ENCODE measurements at regions not wholly inside any gene's neighbourhood (a gene's known extent, or its start where the extent isn't known, plus 50 kb on each side); places are given as distances from the start of the nearest gene placed in this dataset.
"Not testable (repeated sequence)": the region's sequence is repeated elsewhere in the genome, so short reads cannot be mapped to it uniquely, and the experiment has no call there.

- no peak for DNase-seq
Observed at GRCh38 chr4:181108237-181108636, 1135.0 kb upstream of the TENM3 start.

- no peak for DNase-seq
Observed at GRCh38 chr4:181119186-181119585, 1124.0 kb upstream of the TENM3 start.

GRCh38 chr4:181121733-181122132 lies 1121.5 kb upstream of the TENM3 start:
- no peak for DNase-seq

DNA sequence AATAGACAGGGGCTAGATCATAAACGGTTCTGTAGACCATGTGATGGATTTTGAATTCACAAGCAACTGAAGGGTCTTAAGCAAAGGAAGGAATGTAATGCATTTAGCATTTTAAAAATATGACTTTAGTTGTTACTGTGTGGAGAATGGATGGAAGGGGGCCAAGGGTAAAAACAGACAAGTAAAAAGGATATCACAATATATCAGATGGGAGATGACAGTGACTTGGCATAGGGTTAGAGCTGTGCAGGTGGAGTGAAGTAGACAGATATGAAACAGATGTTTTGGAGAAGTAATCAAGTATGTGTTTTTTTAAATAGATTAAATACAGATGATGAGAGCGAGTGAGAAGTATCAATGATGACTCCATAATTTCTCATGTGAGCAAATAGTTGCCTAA lies 1116.0 kb upstream of the TENM3 start:
- DNase-seq, result no peak

DNA sequence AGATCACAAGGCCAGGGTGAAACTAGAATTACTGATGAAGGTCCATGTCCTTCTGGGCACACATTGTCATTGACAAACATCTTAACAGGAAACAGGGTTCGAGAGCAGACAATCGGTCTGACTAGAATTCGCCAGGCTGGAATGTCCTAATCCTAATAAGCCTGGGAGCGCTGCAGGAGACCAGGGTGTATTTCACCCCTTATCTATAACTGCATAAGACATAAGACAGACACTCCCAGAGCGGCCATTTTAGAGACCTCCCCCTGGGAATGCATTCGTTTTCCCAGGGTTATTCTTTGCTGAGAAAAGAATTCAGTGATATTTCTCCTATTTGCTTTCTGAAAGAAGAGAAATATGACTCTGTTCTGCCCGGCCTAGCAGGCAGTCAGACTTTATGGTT lies 1112.9 kb upstream of the TENM3 start:
- DNase-seq, result not testable (repeated sequence)

- DNase-seq, result no peak
Observed at GRCh38 chr4:181137351-181137750, 1105.9 kb upstream of the TENM3 start.

DNA sequence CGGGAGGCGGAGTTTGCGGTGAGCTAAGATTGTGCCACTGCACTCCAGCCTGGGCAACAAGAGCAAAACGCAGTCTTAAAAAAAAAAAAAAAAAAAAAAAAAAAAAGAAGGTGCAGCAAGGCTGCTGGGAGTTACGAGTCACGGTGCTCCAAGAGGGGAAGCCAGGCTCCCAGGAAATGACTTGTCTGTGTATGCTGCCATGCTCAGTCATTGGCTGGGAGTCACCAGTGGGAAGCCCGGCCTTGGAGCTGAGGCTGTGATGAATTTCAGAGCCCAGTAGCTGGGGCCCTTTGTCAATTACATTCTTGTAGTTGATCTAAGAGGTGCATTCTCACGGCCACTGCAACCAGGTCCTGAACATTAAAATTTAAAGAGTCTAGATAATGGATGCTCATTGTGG lies 1105.1 kb upstream of the TENM3 start:
- no peak for DNase-seq

DNA sequence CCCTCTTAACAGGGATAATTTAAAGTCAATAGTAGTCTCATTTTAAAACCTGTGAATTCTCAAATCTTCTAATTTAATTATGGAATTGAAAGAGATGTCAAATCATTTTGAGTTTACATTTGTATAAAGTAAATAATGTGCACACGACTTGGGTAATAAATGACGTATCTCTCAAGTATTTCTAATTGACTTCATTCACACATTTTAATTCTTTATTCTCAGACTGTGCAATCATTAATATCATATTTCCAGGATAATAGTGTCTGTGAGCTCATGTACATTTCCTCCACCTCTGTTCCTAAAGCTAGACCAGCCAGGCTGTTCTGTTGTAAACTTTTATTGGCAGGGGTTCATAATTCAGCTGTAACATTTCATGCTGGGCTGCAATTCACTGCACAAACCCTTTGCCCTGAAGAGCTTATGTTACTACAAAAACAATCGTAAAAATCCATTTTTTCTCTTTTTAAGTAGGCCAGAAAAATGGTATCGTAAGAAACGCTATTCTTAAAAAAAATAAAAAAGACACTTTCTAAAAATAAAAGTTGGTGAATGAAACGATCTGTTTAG lies 1103.1 kb upstream of the TENM3 start:
- no peak for DNase-seq

- peak; percentile 50 for DNase-seq
Observed at GRCh38 chr4:181143250-181143854, 1099.8 kb upstream of the TENM3 start.

DNA sequence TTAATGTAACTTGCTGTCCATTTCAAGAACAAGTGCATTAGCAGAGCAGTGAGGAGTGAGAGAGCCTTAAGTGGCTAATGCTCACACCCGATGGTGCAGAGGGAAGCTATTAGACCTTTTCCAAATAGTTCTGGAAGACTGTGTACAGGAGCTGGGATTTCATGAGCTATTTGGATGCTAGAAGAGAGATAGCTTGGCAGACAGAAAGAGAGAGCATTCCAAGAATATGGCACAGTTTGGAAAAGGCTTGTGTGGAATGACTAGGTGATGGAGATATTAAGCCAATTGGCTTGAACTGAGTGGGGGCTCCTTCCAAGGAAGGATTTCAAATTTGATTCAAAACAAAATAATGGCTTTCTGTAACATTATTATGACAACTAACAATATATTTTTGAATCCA lies 1097.2 kb upstream of the TENM3 start:
- no peak for DNase-seq

DNA sequence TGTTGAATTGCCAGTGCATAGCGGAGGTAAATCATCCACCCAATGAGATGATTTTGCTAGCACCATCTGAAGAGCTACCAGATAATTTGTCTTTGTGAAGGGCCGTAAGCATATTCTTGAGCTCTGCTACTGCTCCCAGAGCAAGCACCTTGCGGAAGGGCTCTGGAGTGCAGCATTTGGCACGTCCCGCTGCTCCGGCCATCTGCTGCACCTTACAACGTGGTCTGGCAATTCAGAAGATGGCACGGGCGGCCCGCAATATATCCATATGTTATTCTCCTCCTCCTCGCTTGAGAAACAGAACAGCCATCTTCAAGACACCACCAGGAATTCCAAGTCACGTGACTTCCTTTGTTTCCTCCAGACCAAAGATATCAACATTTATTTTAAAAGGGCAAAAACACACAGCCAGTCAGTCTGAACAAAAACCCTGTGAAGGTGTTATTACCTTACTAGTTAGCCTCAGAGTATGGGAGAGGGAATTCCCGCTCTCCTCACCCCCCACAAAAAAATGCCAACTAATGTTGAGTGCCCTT lies 1095.7 kb upstream of the TENM3 start:
- no peak for DNase-seq

DNA sequence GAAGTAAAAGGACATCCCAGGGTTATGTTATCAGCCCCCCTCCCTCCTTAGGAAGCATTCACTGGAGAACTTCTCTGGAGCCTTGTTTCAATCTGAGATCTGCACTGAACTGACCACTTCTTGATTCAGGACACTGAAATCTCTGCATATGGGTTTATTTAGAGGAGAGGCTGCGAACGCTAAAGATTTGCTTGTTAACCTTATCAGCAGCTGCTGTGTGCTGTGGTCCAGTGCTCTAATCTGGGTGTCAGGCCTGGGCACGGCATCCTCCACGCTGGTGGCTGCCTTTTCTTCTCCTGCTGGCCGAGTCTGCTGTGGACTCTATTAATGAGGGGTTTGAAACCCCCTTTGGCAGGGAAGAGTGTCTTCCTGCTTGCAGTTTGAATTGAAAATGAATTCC lies 1094.7 kb upstream of the TENM3 start:
- no peak for DNase-seq

GRCh38 chr4:181150191-181150590 lies 1093.0 kb upstream of the TENM3 start:
- DNase-seq, result no peak

GRCh38 chr4:181151856-181152255 lies 1091.3 kb upstream of the TENM3 start:
- no peak for DNase-seq

DNA sequence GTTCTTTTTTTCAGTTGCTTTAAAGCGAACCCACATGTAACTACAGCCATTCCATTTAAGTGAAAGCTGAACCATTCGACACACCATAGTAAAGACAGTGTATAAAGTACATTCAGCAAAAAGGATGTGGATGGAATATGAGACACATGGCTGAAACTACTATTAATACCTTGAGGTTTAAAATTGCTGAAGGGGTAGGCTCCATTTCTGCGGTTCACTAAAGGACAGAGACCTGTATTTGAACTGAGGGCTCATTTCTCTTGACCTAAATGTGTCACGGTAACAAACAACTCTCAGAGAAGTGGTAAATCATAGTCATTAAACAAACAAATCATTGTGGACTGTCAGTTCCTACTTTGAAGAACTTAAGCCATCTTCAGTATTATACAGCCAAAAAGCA lies 1085.6 kb upstream of the TENM3 start:
- DNase-seq, result no peak

GRCh38 chr4:181158971-181159370 lies 1084.2 kb upstream of the TENM3 start:
- no peak for DNase-seq

DNA sequence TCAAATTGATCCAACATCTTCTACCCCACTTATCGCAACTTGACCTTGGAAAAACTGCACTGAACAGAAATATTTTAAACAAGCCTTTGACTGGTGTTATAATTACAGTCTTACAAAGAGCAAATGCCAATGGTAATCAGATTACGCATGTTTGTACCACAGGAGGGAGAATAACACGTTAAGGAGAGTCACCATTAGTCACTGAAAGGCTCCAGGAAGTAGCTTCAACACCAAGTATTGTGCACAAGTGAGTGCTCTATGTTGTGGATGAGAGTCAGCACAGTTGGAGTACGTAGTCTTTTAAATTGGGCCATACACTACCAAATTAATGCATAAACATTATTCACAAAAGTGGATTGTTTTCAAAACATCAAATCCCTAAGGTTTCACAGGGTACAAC lies 1081.5 kb upstream of the TENM3 start:
- no peak for DNase-seq

DNA sequence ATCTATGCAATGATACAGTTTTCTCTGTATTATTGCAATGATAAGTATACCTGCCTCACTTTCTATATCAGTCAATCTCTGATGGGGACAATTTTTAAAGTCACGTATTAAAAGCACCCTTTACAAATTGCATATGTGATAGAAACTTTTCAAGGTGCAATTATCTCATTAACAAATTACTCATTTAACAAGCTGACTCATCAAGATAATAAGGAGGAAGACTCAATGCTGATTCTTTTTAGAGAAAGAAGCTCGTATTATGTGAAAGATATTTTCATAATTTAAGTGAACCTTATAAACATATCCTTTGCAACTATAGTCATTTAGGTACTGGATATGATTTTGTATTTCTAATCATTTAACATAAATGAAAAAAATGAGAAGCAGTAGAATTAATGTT lies 1080.9 kb upstream of the TENM3 start:
- DNase-seq, result no peak

DNA sequence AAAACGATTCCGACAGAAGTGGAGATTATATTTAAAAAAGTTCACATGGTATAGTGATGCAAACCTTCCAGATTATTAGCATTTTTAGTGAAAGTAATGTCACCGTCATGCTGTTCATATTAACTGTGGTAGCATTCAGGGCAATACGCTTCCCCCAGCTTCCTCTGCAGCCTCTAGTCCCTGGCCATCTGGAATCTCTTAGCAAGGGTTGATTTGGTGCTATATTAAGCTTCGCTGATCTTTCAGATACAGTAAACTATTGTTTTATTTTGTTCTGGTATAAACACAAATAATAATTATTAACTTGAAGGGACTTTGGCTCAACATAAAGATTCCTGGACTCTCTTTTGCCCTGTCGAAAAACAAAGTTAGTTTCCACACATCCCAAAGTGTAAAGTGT lies 1080.5 kb upstream of the TENM3 start:
- no peak for DNase-seq

DNA sequence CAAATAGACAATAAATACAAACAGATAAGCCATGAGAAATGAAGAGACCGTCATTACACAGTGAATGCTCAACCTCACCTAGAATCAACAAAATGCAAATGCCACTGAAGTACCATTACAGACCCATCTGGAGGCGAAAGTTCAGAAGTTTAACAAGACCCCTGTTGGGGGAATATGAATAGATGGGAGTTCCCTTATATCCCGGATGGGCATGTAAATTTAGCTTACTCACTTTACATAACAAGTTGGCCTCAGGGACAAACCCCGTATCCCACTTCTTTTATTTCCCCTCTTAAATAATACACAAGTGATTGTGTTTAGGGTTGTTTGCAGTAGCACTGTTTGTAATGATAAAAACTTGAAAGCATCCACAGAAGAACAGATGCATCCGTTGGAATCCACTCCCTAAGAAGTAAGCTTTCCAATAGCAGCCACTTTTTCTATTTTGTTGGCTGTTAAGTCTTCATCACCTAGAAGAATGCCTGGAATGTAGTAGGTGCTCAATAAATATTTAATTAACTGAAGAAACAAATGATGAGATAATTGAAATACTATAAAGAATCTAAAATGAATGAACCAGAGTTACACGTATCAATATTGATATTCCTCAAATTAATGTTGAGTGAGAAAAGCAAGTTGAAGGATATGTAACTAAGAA lies 1076.3 kb upstream of the TENM3 start:
- no peak for DNase-seq

DNA sequence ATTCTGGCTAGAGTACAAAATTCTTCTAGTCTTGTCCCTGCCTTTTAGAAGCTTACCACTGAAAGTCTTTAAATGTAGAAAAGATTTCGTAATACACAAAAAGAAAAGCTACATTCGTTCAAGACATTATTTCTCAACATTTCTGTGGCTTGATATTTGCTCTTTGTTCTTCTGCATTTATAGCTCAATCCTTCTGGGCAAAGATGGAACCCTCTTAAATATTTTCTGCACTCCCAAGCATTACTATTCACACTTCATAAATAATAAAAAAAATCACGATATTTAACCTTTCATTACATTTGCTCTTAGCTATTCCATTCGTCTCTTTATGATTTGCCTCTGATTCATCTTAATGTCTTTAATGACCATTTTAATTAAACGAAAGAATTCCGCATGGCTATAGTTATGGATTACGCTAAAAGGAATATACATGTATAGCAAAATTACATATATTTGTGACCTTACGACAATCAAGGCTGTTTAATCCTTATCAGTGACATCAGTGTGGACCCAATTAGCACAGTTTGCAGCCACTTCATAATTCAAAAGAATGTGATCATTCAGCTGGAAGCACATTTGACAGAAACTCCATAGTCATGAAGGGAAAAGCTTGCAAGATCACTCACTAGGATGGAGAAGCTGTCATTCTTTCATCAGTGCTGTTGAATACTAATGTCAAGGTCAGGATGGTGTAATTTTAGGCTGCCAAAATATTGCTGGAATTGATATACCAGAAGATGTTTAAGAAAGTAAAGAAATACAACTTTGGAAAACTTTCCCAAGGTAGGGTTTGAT lies 1075.0 kb upstream of the TENM3 start:
- no peak for DNase-seq

DNA sequence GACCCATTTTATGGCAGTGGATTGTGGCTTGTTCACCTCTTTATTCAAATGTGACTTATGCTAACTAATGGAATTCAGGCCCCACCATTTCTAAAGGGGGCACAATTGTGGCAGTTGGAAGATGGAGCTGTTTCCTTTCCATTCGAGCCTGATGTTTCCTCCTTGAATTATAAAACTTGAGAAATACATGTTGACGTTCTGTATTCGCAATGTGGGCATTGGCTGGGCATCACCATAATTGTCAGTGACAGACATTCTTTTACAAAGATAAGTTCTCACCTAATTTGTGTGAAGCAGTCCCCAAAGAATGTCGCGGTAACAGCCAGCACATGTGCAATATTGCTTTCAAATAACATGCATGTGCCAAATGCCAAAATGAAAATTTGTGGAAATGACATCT lies 1070.2 kb upstream of the TENM3 start:
- no peak for DNase-seq

DNA sequence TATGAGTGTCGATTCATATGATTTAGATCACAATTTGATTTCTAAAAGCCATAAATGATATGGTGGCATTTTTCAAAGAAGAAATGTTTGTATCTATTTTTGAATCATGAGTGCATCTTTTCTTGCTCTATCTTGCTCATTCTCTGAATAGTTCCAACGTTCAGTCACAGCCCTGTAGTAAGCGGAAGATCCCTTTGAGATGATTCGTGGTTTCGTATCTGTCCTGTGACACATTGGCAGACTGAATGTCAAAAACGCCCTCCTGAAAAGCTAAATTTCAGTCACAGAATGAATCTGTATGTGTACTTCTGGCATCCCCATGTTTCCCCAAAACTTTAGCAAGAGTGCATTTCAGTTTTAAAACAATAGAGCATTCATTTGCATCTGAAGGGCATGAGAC lies 1066.9 kb upstream of the TENM3 start:
- DNase-seq, result no peak

DNA sequence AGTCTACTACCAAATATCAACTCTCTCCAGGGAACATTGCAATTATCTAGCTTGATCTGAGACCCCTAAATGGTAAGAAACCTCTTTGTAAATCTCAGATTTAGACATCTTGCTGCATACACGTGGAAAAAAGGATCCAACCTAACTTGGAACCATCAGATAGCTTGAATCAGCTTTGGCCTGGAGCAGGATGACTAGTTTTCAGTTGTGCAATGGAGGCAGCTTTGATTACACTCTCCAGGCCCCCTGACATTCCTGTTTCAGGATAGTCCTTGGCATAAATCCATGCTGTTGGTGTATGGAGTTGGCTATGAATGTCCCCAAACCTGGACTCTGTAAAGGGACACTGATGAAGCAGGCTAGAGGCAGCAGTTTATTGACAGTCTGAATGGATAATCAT lies 1061.9 kb upstream of the TENM3 start:
- DNase-seq, result no peak
